ENCODE measurements at regions not wholly inside any gene's neighbourhood (a gene's known extent, or its start where the extent isn't known, plus 50 kb on each side); places are given as distances from the start of the nearest gene placed in this dataset.

GRCh38 chrX:116226665-116227484, 56.3 kb downstream of the AGTR2 start:
- Histone ChIP-seq H3K27me3 (replicated peaks) (no peaks in the 10 kb centered on the region), H3K27ac (no peak overlapping the region), H3K9me3 (replicated peaks) (no peaks in the 10 kb centered on the region), H3K4me1 (replicated peaks) (peaks cover 22% of the 10 kb centered on the region), H3K36me3 (no peaks in the 10 kb centered on the region), H3K4me3 (no peak overlapping the region)
- DNase-seq (ENCODE audit: low read depth in 1 of 2, low spot score in 2 of 2): no peak

GRCh38 chrX:116230130-116230898, 59.8 kb downstream of the AGTR2 start:
- no peak for DNase-seq (ENCODE audit: low read depth in 1 of 2, low spot score in 2 of 2)
- Histone ChIP-seq H3K27me3 (replicated peaks) (no peaks in the 10 kb centered on the region), H3K4me3 (no peak overlapping the region), H3K4me1 (replicated peaks) (peaks cover 37% of the 10 kb centered on the region), H3K27ac (no peak overlapping the region), H3K9me3 (replicated peaks) (no peaks in the 10 kb centered on the region), H3K36me3 (no peaks in the 10 kb centered on the region)

- peaks cover 24% of the 10 kb centered on the region for H3K4me1 ChIP-seq (replicated peaks)
- no peak overlapping the region for H3K4me3 ChIP-seq
- no peaks in the 10 kb centered on the region for H3K9me3 ChIP-seq (replicated peaks)
- H3K27ac ChIP-seq: peak overlapping the region; percentile 34; the same call in 1 of the 2 replicates
- no peaks in the 10 kb centered on the region for H3K27me3 ChIP-seq (replicated peaks)
- DNase-seq (ENCODE audit: low read depth in 1 of 2, low spot score in 2 of 2): peak in 1 of 2 experiments; percentile 29
- no peaks in the 10 kb centered on the region for H3K36me3 ChIP-seq
These were observed 62.3 kb downstream of the AGTR2 start for GRCh38 chrX:116232833-116233232.

DNA sequence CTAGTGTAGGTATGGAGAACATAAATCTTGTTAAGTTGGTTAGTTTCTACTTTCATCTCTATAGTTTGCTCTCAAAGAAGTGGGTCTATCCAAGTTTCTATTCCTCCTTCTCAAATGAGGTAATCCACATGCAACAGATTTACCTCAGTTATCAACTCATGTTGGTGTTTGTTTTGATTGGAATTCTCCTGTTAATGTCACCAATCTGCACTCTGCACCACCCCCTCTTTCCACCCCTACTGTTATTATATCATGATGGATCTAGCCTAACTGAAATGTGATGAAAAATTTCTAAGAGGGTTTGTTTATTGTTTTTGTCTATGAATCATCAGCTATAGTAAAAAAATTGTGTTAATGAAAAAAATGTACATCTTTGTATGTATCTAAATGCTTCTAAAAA, 66.1 kb downstream of the AGTR2 start:
- H3K27ac ChIP-seq: no peak overlapping the region
- no peak for DNase-seq (ENCODE audit: low read depth in 1 of 2, low spot score in 2 of 2)
- no peak overlapping the region for H3K4me3 ChIP-seq
- H3K36me3 ChIP-seq: no peaks in the 10 kb centered on the region
- no peaks in the 10 kb centered on the region for H3K9me3 ChIP-seq (replicated peaks)
- no peaks in the 10 kb centered on the region for H3K27me3 ChIP-seq (replicated peaks)
- peaks cover 32% of the 10 kb centered on the region for H3K4me1 ChIP-seq (replicated peaks)

DNA sequence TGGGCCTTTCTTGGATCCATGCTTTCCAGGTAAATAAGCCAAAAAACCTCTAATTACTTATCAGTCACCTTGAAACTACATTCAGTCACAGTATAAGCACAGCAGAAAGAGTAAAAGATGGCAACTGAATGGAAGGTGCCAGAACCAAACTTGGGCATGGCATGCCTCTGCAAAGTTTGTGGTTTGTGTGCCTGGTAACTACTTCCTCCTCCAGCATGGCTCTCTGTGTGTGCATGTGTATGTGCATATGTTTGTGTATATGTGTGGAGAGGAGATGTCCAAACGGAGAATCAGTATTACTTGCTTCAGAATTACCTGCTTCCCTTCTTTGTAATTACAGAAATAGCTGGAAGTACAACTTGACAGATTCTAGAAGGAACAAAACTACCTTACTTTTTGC, 67.5 kb downstream of the AGTR2 start:
- Histone ChIP-seq H3K4me1 (replicated peaks) (peaks cover 25% of the 10 kb centered on the region), H3K27me3 (replicated peaks) (no peaks in the 10 kb centered on the region), H3K9me3 (replicated peaks) (no peaks in the 10 kb centered on the region), H3K36me3 (no peaks in the 10 kb centered on the region), H3K27ac (no peak overlapping the region), H3K4me3 (no peak overlapping the region)
- no peak for DNase-seq (ENCODE audit: low read depth in 1 of 2, low spot score in 2 of 2)

DNA sequence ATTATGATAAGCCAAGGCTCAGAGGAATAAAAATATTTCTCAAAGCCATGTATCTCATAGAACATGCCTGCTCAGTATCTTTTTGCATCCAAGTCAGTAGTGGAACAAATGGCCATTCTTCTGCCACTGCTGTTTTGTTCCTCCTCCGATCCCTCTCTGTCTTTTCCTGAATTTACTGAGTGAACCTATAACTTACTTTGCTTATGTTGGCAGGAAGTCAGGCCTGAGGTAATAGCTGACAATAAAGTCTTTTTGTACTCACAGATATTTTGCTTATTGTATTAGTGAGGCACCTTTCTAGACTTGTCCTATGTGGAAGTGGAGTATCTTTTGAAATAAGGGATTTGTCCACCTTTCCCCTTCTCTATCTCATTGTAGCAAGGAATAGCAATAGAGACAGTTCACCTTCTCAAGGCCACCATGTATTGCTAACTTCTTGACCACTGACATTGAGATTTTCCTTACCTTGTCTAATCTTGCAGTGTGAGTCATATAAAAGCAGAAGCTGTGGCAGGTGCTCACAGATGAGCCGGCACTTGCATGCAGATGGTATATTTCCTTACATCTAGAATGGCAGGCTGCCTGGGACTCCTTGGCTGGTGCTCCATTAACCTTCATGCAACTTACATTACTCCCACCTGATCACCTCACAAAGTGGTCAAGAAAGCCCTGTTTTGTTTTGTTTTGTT, 68.2 kb downstream of the AGTR2 start:
- no peak for DNase-seq (ENCODE audit: low read depth in 1 of 2, low spot score in 2 of 2)
- no peaks in the 10 kb centered on the region for H3K9me3 ChIP-seq (replicated peaks)

DNA sequence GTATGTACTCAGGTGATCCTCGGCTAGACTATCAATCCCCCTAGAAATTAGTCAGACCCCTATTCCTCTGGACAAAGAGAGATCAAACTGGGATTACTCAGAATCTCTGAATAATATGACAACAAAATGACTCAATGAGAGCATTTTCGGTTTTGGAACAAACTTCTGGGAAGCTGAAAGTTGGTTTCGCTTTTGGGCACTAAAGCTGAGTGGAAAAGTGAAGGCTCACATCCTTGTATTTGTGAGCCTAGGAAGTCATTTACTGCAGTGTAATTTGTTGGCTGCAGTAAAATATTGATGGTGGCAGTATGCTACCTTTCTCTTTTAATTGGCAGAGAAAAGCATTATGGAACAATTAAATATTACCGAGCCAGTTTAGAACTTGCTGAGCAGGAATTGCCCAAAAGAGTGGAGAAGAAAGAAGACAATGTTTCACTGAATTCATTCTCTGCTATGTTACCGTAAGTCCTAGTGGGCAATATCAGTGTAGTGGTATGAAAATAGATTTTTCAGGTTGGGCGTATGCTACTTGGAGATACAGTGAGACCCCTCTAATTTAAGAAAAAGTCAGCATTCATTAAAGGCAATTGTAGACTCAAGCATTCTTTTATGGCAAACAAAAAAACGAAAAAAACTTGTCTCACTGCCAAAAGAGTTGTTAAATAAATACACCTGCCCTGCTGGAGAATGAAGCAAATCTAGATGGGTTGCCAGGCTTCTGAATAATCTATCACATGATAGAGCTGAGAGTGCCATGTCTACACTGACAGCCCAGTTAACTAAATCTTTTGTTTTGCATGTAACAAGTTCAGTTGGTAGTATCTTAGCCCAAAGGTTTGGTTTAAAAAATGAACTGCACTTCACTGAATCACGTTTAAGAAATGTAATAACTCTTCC, 69.6 kb downstream of the AGTR2 start:
- peak in 1 of 2 experiments; percentile 28 for DNase-seq (ENCODE audit: low read depth in 1 of 2, low spot score in 2 of 2)
- Histone ChIP-seq H3K4me3 (peak overlapping the region; percentile 14), H3K36me3 (no peaks in the 10 kb centered on the region)

More for the DNA sequence above, 68.2 kb downstream of the AGTR2 start:
- no peaks in the 10 kb centered on the region for H3K36me3 ChIP-seq
- no peak overlapping the region for H3K27ac ChIP-seq
- H3K4me1 ChIP-seq (replicated peaks): peaks cover 19% of the 10 kb centered on the region
- no peak overlapping the region for H3K4me3 ChIP-seq
- no peaks in the 10 kb centered on the region for H3K27me3 ChIP-seq (replicated peaks)

DNA sequence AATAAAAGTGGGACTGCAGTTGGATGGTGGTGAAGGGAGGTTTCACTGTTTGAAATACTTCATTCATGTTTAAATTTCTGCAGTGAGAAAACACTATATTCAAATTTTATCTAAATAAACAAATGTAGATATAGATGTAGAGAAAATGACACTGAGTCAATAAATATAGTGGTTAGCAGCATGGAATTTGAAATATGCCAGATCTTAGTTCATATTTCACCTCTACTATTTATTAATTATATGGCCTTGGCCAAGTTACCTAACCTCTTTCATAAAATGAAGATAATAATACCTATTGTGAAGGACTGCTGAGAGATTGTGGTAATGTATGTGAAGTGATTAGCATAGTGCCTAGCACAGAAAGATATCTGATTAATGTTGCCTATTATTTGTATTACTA, 70.5 kb downstream of the AGTR2 start:
- no peak for DNase-seq (ENCODE audit: low read depth in 1 of 2, low spot score in 2 of 2)

More for the DNA sequence above, 69.6 kb downstream of the AGTR2 start:
- H3K27me3 ChIP-seq (replicated peaks): no peaks in the 10 kb centered on the region
- H3K27ac ChIP-seq: 0 out of 2 replicates have a peak overlapping the region, but pooled peaks have one; percentile 15
- H3K9me3 ChIP-seq (replicated peaks): no peaks in the 10 kb centered on the region
- H3K4me1 ChIP-seq (replicated peaks): peaks cover 18% of the 10 kb centered on the region

DNA sequence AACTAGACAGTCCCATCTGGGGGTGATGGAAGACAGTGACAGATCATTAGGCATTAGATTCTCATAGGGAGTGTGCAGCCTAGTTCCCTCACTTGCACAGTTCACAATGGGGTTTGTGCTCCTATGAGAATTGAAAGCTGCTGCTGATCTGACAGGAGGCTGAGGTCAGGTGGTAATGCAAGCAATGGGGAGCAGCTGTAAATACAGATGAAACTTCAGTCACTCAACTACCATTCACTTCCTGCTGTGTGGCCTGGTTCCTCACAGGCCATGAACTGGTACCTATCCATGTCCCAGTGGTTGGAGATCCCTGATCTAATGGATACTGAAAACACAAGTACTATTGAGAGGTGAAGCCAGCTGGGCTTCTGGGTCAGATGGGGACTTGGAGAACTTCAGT, 72.5 kb downstream of the AGTR2 start:
- no peaks in the 10 kb centered on the region for H3K27me3 ChIP-seq (replicated peaks)
- no peaks in the 10 kb centered on the region for H3K9me3 ChIP-seq (replicated peaks)
- no peak overlapping the region for H3K4me3 ChIP-seq
- no peak for DNase-seq (ENCODE audit: low read depth in 1 of 2, low spot score in 2 of 2)
- no peak overlapping the region for H3K27ac ChIP-seq
- H3K4me1 ChIP-seq (replicated peaks): peaks cover 21% of the 10 kb centered on the region
- no peaks in the 10 kb centered on the region for H3K36me3 ChIP-seq

More for the DNA sequence above, 70.5 kb downstream of the AGTR2 start:
- Histone ChIP-seq H3K4me3 (no peak overlapping the region), H3K4me1 (replicated peaks) (peaks cover 18% of the 10 kb centered on the region), H3K9me3 (replicated peaks) (no peaks in the 10 kb centered on the region), H3K36me3 (no peaks in the 10 kb centered on the region), H3K27ac (no peak overlapping the region), H3K27me3 (replicated peaks) (no peaks in the 10 kb centered on the region)

DNA sequence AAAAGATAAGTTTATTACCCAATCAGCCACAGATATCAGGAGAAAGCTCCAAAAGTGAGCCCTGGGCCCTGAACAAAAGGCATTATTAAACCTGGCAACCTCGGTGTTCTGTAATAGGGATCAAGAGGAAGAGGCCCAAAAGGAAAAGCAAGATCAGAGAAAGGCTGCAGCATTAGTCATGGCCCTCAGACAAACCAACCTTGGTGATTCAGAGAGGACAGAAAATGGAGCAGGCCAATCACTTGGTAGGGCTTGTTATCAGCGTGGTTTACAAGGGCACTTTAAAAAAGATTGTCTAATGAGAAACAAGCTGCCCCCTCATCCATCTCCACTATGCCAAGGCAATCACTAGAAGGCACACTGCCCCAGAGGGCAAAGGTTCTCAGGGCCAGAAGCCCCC, 75.7 kb downstream of the AGTR2 start:
- Histone ChIP-seq H3K4me1 (replicated peaks) (peaks cover 4% of the 10 kb centered on the region), H3K27ac (peak overlapping the region; percentile 46; the same call in 1 of the 2 replicates), H3K36me3 (no peaks in the 10 kb centered on the region), H3K4me3 (no peak overlapping the region), H3K9me3 (replicated peaks) (no peaks in the 10 kb centered on the region), H3K27me3 (replicated peaks) (no peaks in the 10 kb centered on the region)
- DNase-seq (ENCODE audit: low read depth in 1 of 2, low spot score in 2 of 2): peak; percentile 39 to 54

GRCh38 chrX:116267511-116268040, 97.0 kb downstream of the AGTR2 start:
- Histone ChIP-seq H3K27me3 (replicated peaks) (no peaks in the 10 kb centered on the region), H3K27ac (peak overlapping the region; percentile 46), H3K4me3 (no peak overlapping the region), H3K36me3 (no peaks in the 10 kb centered on the region), H3K9me3 (replicated peaks) (peaks cover 3% of the 10 kb centered on the region), H3K4me1 (replicated peaks) (peaks cover 27% of the 10 kb centered on the region)
- peak in 1 of 2 experiments; percentile 63 for DNase-seq (ENCODE audit: low read depth in 1 of 2, low spot score in 2 of 2)

DNA sequence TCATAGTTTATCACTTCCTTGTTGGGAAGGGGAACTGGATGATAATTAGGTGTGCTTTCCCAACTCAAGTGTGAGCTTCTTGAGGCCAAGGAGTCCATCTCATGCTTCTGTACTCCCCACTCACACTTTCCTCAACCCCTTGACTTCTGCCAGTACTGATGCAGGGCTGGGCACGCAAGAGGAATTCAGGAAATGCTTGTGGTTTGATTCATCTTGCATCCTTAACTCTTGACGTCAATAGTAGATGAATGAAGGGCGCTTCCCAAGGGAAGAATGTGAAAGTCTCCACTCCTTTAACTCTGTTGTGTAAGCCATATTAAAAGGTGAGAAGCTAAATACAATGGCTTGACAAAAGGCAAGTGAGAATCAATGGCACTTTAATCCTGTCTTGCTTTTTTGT, 101.8 kb downstream of the AGTR2 start:
- peaks cover 49% of the 10 kb centered on the region for H3K4me1 ChIP-seq (replicated peaks)
- H3K4me3 ChIP-seq: no peak overlapping the region
- H3K9me3 ChIP-seq (replicated peaks): peaks cover 3% of the 10 kb centered on the region
- peak; percentile 72 to 73 for DNase-seq (ENCODE audit: low read depth in 1 of 2, low spot score in 2 of 2)
- H3K36me3 ChIP-seq: no peaks in the 10 kb centered on the region
- H3K27me3 ChIP-seq (replicated peaks): no peaks in the 10 kb centered on the region
- H3K27ac ChIP-seq: peak overlapping the region; percentile 98

GRCh38 chrX:116272861-116273260, 102.3 kb downstream of the AGTR2 start:
- no peaks in the 10 kb centered on the region for H3K36me3 ChIP-seq
- DNase-seq (ENCODE audit: low read depth in 1 of 2, low spot score in 2 of 2): no peak
- peaks cover 3% of the 10 kb centered on the region for H3K9me3 ChIP-seq (replicated peaks)
- H3K4me3 ChIP-seq: no peak overlapping the region
- no peaks in the 10 kb centered on the region for H3K27me3 ChIP-seq (replicated peaks)
- peaks cover 44% of the 10 kb centered on the region for H3K4me1 ChIP-seq (replicated peaks)
- peak overlapping the region; percentile 98 for H3K27ac ChIP-seq
